GM21576 (cell line): ENCODE measurements at regions not wholly inside any gene's neighbourhood (a gene's known extent, or its start where the extent isn't known, plus 50 kb on each side); places are given as distances from the start of the nearest gene placed in this dataset.
"Not testable (repeated sequence)": the region's sequence is repeated elsewhere in the genome, so short reads cannot be mapped to it uniquely, and the experiment has no call there.

Experiments used
- ATAC-seq: cut with Tn5 transposase; IDR thresholded peaks from one replicate; pipeline ENCODE4 v1.9.1; 2021; ENCODE audit warnings: mild to moderate bottlenecking, moderate library complexity; ENCODE audit not compliant: unreplicated experiment

DNA sequence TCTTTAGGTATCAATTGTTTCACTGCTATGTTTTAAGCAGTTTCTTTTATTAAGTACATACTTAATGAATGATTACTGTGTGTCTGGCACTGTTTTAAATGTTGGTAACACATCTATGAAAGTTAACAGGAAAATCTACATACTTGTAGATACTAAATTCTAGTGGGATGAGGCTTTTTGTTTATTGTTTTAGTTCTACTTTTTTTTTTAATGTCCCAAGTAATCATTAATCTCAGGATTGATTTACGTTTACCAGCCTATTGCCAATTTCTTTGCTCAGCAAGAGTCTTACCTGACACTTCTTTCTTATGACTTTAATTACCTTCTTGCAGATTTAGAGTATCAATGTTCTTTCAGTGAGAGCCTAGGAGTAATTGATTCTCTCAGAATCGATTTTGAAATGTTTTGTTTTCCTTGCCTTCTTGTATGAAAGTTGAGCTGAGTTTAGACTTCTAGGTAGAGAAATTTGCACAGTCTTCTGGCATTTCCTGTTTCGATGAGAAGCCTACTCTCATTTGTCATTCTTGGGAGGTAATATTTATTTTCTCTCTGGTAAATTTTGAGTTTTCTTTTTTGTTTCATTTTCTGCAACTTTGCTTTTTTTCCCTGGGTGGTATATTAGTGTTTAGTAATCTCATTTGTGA is 235.2 kb upstream of the ANKRD50 start:
- no peak for ATAC-seq

- ATAC-seq, result no peak
Measured at GRCh38 chr4:124946696-124947095, 234.2 kb upstream of the ANKRD50 start.

DNA sequence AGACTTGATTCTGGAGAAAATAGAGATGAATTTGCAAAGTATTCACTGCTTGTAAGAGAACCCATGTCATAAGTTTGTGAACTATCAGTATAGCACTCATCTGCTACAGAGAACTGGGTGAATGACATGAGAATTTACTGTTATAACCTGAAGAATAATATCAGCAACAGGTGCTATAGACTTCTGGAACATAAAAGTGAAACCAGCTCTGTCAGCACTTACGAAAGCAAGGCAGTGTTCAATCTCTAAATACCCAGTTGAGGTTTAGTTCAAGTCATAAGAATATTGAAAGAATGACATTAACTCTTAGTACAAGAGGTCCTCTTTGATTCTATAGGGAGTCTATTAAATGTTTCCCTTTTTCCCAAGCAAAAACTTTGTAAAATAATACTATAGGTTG is 232.9 kb upstream of the ANKRD50 start:
- ATAC-seq, result no peak

- ATAC-seq, result no peak
Measured at GRCh38 chr4:124943938-124944337, 231.4 kb upstream of the ANKRD50 start.

DNA sequence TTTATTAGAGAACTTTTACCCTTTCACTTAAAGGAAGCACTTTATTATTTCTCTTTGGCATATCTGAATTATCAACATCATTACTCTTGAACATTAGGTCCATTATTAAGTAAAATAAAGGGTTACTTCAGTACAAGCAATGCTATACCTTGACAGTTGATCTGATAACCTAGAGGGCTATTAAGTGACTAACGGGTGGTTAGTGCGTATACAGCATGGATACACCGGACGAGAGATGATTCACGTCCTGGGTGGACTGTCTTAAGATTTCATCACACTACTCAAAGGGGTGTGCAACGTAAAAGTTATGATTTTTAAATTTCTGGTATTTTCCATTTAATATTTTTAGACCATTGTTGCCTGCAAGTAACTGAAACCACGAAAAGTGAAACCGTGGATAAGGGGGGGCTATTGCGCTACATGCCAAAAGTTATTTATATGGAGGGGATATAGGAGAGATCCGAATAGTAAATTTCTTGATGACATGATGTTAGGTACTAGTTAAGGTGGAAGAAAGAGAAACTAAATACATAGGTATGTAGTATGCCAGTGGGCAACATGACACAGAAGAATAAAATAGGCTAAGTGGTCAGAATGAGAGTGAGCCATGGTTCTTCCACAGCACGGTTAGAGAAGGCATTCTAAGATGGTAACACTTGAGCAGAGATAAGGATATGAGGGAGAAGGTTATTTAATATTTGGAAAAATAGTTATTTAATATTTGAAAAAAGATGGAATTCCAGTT is 230.8 kb upstream of the ANKRD50 start:
- ATAC-seq, result no peak

DNA sequence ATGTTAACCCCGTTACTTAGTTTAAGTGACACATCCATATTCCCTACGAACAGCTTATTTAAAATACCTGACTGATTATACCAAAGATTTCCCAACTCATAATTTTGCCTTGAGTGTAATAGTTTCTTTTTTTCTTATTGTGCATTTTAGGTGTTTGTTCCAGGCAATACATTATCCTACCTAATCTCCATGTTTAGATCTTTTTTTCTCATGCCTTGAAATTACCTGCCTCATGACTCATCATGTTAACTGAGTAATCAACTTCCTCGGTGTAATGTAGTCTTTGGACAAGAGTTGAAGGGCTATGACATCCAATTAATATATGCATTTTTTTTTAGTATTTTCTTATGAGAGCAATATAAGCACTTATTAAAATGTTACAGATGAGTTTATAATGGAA is 228.7 kb upstream of the ANKRD50 start:
- ATAC-seq, result no peak

DNA sequence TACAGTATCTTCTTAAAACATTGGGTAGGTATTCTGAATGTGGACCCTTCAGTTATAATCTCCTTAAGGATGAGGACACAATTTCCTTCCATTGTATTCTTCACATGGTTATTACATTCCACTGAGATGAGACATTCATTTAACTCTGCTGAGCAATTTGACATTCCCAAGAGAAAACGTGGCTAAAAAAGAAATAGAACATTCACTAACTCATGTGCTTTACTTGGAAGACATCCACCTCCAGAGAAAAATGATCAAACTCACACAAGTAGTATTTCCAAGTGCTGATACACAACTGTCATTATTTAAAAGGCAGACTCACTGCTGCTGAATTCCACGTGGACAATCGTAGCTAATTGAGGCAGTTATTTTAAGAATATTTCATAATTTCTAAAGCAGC is 227.9 kb upstream of the ANKRD50 start:
- ATAC-seq, result no peak

DNA sequence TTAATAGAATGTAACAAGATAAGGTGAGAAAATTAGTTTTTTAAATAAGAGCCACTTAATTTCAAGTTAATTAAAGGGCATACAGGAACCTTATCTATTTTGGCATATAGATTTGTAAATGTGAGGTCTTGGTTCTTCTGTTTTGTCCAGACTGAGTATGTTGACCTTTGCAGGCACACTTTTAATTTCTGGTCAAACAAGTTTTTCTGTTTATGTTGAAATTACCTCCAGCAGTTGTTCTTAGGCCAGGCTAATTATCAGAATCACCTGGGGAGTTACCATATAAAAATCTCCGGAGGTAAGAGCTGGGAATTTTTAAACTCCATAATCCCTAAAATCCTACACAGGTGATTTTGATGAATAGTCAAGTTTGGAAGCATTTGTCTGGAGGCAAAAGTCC is 227.4 kb upstream of the ANKRD50 start:
- no peak for ATAC-seq

GRCh38 chr4:124938836-124939235 is 226.3 kb upstream of the ANKRD50 start:
- no peak for ATAC-seq

DNA sequence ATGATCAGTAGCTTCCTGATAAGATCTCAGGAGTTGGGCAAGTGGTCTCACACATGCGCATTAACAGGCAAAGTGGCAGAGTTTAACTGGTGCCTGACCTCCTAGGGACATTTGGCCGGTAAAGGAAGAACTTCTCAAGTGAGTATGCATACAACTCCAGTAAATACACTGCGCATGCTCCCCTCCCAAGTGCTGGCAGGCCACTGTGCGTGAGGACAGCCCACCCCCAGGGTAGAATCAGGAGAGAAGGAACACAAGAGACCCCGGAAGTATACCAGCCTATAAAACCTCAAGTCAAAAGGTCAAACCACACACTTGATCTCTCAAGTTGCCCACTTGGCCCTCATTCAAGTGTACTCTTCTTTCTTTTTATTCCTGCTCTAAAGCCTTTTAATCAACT is 225.5 kb upstream of the ANKRD50 start:
- ATAC-seq, result no peak

DNA sequence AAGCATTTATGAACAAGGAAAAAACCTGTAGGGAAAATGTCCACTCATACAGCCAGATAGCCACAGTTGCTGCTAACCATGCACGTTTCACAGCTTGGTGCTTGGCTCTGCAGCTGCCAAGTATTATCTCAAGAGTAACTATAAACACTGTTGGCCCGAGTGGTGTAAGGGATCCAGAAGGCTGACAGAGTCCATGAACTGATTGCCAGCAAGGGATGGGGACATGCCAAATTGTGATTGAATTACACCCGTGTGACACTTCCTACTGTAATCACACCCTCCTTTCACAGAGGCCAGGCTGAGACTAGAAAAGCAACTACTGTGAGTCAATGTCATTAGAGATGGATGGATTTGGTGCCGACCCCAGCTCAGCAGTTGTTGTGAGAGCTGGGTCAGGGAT is 223.9 kb upstream of the ANKRD50 start:
- no peak for ATAC-seq

GRCh38 chr4:124934916-124935315 is 222.4 kb upstream of the ANKRD50 start:
- ATAC-seq, result no peak

DNA sequence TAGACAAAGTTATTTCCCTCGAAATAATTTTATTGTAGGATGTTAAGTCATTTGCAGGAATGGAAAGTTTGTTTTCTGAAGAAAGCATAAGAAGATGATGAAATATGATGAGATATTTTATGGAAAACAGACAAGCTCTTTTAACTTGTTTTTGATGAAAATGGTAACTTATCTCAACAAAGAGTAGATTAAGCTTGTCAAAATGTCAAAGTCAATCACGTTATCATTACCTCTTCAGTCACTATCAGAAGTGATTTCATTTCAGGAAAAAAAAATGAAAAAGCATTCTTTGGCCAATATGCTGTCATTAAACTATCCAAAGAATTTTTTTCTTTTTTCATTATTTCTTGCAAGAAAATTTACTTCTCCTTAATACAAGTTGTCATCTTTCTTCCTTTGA is 221.0 kb upstream of the ANKRD50 start:
- no peak for ATAC-seq

GRCh38 chr4:124932447-124932846 is 219.9 kb upstream of the ANKRD50 start:
- ATAC-seq, result no peak

- no peak for ATAC-seq
Measured at GRCh38 chr4:124931050-124931449, 218.5 kb upstream of the ANKRD50 start.

GRCh38 chr4:124922748-124923147 is 210.2 kb upstream of the ANKRD50 start:
- ATAC-seq, result not testable (repeated sequence)

DNA sequence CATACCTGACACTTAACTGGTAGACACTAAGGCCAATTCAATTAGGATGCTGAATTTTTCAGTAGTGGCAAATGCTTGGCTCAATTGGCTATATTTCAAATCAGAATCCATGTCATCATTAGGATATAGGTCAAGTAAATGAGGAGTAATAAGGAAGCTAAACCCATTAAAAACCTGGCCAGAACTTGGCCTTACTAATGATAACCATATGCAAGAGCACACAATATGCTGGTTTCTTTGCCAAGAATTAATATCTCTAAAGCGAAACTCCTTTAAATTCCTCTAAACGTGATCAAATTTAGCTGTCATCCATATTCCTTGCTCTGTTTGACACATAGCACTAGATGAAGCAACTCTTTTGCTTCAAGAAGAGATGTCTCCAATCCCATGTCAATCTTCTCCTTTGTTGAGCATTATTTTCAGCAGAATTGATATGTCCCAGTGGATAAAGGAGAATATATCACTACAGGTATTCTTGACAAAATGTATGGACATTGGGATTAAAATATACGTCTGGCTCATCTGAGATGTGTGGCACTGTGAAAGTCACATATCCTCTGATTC is 206.1 kb upstream of the ANKRD50 start:
- ATAC-seq, result no peak

DNA sequence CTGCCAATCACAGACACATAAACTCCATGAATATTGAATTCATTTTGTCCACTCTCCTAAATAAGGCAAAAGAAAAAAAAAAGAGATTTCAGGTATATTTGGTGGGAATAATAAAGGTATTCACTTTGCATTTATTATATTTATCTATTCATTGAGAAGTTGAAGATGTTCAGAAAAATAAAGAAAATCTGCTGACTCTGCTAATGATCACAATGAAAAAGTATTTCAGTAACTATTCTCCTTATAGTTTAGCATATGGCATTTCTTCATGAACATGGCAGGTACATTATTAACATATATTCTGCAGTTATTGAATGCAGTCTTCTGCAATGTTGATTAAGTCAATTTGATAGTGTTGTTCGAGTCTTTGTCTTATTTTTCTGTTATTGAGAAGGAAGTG is 202.5 kb upstream of the ANKRD50 start:
- ATAC-seq, result no peak

GRCh38 chr4:124913237-124913636 is 200.7 kb upstream of the ANKRD50 start:
- ATAC-seq, result no peak

DNA sequence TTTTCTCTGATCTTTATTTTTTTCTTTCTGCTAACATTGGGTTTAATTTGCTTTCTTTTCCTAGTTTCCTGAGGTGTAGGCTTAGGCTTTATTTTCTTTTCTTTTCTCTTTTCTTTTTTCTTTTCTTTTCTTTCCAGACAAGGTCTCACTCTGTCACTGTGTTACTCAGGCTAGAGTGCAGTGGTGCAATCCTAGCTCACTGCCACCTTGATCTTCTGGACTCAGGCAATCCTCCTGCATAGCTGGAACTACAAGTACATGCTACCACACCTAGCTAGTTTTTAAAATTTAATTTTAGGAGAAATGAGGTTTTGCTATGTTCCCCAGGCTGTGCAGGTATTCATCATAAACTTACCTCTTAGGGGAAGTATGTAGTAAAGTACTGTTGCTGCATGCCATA is 197.8 kb upstream of the ANKRD50 start:
- ATAC-seq, result no peak

DNA sequence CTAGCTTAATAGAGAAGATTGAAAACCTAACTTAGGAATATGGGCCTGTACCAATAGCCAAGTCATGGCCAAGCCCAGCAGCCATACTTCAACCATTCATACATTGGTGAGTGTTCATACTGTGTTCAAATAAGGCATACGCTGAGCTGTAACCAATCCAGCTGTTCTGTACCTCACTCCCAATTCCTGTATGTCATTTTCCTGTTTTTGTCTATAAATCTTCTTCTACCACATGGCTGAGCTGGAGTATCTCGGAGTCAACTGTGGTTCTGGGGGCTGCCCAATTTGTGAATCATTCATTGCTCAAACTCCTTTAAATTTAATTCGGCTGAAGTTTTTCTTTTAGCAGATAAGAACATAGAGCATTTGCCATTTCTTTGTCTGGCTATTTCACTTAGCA is 195.3 kb upstream of the ANKRD50 start:
- no peak for ATAC-seq

- no peak for ATAC-seq
Measured at GRCh38 chr4:124905441-124905840, 192.9 kb upstream of the ANKRD50 start.
